ENCODE measurements at regions not wholly inside any gene's neighbourhood (a gene's known extent, or its start where the extent isn't known, plus 50 kb on each side); places are given as distances from the start of the nearest gene placed in this dataset.

GRCh38 chr1:199283794-199284193 is 645.0 kb downstream of the PTPRC start:
- TF ChIP-seq CTCF (IDR thresholded peaks at IDR 0.05) (no peak), POLR2A (IDR thresholded peaks at IDR 0.05) (no peak)
